GM18907 (cell line): ENCODE measurements at regions not wholly inside any gene's neighbourhood (a gene's known extent, or its start where the extent isn't known, plus 50 kb on each side); places are given as distances from the start of the nearest gene placed in this dataset.

Experiments
- ATAC-seq: cut with Tn5 transposase; IDR thresholded peaks from one replicate; pipeline ENCODE4 v1.9.1; 2021; ENCODE audit warnings: mild to moderate bottlenecking, moderate library complexity; ENCODE audit not compliant: unreplicated experiment

DNA sequence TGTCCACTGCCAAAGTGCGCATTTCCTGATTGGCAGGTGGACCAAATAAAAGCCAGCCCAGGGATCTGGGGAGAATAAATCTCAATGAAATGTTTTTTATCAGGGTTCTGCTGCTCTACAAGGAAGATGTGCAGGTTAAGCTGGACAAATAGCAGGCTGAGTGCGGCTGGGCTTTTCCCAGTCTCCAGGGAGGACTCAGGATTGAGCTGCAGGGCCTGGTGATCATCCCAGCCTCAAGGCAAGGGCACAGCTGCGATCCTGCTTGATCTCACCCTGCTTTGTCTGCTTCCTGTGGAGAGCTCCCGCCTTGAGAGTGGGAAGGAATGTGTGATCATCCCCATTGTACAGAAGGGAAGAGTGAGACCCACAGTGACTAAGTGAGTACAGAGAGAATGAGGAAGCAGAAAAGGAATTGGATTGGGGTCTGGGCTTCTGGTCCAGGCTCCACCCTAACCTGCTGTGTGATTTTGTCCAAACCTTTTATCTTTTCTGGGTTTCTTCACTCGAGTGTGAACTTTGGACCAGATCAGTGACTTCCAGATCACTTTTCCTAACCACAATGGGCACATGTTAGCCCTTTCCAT, 75.3 kb upstream of the CRHR1 start:
- no peak for ATAC-seq

DNA sequence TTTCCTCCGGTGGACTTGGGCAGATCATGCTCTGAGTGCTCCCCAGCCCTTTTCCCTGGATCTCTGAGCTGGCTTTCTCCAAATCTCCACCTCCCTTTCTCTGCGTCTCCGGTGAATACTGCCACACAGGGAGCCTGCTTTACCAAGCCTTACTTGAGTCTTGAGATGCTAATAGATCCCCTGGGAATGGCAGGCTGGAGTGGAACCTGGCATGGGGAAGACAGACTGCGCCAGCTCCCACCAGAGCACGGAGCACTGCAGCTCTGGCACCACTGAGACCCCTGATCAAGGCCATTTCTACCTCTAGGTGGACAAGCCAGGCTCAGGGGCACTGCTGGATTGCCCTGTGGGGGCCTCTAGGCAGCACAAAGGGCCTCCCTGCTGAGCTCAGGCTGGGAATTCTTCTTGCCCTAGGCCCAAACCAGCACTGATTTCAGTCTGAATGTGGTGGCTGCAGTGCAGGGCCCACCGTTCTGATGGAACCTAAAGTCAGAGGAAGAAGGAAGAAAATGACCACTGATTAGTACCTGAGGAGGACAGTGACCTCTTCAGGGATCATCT, 74.3 kb upstream of the CRHR1 start:
- ATAC-seq: no peak

DNA sequence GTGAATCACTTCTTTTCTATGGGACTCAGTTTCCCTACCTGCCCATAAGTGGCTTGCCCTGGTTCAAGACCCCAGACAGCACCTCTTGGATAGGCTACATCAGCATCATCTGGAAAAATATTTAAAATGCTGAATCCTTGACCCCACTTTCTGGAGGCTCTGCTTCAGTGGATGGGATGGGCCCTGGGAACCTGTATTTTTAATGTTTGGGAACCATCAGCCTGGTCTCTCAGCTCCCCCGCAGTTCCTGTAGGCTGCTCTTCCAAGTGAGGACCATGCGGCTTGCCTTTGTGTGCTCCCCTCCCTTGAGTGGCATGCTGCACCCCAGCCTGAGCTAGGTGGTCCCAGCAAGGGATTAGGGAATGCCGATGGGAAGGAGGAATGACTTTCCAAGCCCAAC, 68.3 kb upstream of the CRHR1 start:
- no peak for ATAC-seq

DNA sequence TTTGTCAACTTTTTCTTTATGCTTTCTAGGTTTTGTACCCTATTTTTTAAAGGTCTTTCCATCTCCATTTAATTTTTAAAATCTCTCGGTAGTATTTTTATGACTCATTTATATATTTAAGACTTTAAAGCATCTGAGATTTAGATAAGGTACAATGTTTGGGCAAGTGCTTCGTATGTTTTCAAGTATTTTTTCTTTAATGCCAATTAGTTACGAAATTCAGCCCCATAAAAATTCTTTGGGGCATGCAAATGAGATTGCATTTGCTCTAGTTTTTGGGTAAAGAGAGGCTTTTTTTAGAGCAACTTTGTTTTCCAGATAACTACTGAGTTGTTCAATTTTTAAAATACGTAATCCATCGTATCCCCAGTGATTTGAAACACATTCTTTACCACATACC, 65.3 kb upstream of the CRHR1 start:
- ATAC-seq: no peak

DNA sequence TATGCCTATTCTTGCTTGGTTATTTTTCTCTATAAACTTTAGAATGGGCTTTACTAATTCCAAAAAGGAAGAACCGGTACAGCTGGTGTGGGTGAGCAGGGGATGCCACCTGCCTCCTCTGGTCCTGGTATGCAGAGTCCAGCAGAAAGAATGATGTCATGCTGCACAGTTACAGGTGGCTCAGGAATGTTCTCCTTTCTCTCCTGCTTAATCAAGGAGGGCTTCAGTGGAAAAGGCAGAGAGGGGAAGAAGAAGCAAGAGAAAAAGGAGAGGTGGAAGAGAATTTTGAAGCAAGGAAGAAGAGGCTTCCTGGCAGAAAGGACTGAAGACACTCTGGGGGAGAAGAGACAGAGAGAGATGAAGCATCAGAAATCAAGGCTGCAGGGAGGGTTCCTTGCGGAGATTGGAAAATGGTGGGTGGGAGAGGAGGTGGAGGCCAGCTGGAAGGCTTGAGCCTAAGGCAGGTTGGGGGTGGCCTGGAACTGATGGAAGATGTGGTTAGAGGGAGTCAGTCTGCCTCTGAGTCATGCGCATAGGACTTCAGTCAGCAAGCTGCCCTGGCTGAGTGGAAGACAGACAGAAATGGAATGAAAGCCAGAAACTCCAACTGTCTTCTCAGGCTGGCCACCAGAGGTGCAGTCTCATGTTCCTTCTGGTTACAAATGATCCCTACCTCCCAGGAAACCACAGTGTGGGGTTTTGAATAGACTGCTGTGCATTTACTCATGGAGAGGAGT, 64.6 kb upstream of the CRHR1 start:
- ATAC-seq: no peak

DNA sequence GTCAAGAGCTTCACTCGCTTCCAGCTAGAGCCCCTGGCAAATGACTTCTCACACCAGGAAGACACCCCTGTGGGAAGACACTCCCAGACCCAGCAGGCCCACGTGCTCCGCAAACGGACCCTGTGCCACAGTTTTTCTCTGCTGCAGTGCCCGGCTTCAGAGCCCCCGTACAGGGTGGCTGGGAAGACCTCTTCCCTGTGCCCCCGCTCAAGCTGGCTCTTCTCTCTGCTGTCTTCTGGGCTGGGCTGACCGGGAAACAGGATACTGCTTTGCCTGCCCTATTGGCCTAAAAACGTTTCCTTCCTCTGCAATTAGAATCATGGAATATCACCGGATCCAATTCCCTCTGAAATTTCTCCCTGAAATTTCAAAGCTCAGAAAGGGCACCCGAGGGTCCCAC, 63.7 kb upstream of the CRHR1 start:
- ATAC-seq: no peak

DNA sequence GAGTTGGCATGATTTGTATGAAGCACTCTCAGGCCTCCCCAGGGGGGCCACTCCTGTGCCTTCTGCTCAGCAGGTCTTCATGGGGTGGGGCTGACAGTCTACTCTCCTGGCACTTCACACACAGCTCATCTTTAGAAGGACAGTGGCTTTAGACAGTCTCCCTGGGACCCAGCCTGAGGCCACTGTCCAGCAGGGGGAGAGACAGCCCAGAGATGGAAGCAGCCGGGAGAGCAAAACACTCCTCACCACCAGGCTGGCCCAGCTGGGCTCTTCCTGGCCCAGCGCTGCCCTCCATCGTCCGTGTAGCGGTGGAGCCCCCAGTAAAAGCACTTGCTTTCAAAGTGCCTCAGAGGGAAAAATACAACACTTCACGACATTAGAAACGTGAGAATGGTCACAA, 62.0 kb upstream of the CRHR1 start:
- ATAC-seq: no peak

DNA sequence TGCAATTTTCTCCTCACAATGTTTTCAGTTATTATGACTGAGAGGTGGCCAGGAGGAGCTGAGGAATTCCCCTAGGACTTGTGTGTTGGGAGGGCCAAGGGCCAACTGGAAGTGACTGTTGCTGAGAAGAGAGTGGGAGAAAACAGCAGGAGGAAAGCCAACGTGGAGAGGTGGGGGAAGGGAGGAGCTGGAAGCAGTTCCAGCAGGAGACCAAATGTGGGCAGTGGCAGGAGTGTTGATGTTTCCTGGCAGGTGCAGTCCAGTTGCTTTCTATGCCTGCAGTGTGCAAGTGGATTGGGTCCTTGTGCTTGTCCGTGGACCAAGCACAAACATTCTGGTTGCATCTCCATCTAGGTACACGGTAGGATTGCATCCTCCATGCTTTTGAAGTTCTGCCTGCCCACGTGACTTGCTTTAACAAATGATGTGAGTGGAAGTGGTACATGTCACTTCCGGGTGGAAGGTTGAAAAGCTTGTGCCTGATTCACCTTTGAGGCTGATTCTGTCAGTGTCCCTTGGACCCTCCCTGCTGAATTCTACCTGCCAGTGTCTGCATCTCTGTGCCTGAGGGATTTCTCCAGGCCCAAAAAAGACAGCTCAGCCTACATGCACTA, 54.7 kb upstream of the CRHR1 start:
- no peak for ATAC-seq

DNA sequence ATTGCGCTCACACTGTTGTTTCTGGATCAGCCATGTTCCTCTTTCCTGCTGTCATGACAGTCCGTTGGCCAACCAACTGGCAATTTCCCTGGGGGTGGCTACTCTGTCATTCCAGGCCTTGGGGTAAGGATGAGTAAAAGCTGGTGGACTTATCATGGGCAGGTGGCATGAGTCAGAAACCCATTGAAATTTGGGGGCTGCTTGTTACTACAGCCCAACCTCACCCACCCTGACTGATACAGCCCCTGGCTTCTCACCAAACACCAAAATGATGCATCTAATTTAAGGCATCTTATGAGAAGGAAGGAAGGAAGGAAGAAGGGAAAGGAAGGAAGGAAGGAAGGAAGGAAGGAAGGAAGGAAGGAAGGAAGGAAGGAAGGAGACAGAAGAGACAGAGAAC, 53.9 kb upstream of the CRHR1 start:
- no peak for ATAC-seq

DNA sequence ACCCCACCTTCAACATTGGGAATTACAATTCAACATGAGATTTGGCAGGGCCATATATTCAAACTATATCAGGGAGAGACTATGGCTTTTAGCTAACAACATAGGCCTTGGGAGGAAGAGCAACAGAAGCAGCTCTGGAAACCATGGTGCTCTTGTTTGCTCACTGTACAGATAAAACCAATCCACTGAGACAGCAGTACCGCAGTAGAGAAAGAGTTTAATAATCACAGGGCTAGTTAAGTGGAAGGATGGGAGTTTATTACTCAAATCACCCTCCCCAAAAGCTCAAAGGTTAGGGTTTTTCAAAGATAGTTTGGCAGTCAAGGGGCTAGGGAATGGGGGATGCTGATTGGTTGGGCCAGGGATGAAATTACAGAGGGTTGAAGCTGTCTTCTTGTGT, 52.7 kb upstream of the CRHR1 start:
- ATAC-seq: no peak

DNA sequence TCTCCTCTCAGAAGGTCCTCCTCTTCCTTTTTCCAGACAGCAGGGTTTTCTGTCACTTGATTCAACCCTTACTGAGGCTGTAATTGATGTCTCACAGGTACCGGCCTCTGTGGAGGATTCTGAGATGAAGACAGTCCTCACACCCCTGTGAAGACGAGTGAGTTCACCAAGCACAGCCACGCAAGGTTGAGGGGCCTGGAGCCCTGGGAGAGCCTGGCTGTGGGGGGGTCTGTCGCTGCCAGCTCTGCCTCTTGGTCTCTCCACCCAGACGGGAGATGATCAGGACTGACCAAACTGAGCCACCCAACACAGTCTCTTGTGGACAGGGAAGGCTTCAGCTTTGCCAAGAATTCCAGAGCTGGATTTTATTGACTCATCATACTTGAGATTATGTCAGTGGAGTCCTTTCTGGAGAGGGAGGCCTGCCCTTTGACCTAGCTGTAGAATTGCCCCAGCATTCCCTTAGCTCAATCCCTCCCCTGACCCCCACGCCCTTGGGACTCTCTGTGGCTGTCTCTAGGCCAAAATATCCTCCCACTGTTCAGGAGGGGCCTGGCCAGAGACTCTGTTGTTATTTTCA, 51.1 kb upstream of the CRHR1 start:
- no peak for ATAC-seq

DNA sequence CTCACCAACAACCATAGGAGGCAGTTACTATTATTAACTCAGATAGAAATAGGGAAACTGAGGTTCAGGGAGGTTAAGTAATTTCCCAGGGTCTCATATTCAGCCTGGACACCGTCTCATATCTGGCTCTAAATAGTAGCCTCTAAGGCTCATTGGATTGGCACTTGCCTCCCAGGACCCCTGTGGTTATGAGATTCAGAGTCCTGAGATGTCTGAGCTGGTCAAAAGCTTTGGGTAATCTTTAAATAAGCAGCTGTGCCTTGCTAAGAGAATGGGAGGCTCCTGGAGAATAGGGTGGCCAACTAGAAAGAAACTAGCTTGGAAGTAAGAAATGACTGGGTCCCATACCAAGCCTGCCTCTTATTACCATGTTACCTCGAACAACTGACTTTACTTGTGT, 50.3 kb upstream of the CRHR1 start:
- no peak for ATAC-seq
